Neural progenitor cell (in vitro differentiated cells): ENCODE measurements at regions not wholly inside any gene's neighbourhood (a gene's known extent, or its start where the extent isn't known, plus 50 kb on each side); places are given as distances from the start of the nearest gene placed in this dataset.

Experiments used
- EZH2 ChIP-seq: fragments of 200-600 bp; sonication (generic); IDR thresholded peaks from 2 replicates; pipeline ENCODE4 v1.6.1; 2017; ENCODE audit warnings: antibody characterized with exemption, mild to moderate bottlenecking, moderate library complexity
- EZH2phosphoT487 ChIP-seq: fragments of 200-600 bp; sonication (generic); IDR thresholded peaks from 2 replicates; pipeline ENCODE4 v1.6.1; 2017; ENCODE audit warnings: antibody characterized with exemption
- TF ChIP-seq, protein P1 (sequence below): fragments of 200-600 bp; sonication (generic); IDR thresholded peaks from 2 replicates; pipeline ENCODE4 v1.5.1; 2017; ENCODE audit warnings: antibody characterized with exemption, mild to moderate bottlenecking

DNA sequence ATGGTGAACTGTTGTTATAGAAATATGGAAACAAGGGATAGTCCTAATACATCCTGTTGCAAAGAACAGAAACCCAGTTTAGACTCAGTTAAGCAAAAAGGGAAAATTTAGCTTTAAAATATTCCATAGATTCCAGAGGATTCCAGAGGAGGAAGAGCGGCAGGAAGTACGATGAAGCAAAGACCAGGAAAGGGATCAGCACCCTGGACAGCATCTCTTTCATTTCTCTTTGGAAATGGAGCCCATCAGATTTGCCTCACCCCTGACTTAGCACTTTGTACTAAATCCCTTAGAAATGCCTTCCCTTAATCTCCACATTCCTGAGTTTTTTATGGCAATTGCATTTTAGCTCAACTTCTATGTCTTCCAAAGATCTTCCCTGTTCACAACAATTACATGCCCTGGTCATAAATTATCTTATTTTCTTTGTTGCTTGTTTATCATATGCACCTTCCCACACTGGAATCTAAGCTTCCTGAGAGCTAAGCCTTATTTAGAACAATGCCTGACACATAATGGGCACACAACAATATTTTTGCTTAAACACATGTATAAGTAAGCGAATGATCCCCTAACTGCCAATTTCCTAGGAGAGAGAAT is 150.0 kb upstream of the RBFOX1 start:
- TF ChIP-seq EZH2 (no peak), EZH2phosphoT487 (no peak)
- TF ChIP-seq, protein P1, sequence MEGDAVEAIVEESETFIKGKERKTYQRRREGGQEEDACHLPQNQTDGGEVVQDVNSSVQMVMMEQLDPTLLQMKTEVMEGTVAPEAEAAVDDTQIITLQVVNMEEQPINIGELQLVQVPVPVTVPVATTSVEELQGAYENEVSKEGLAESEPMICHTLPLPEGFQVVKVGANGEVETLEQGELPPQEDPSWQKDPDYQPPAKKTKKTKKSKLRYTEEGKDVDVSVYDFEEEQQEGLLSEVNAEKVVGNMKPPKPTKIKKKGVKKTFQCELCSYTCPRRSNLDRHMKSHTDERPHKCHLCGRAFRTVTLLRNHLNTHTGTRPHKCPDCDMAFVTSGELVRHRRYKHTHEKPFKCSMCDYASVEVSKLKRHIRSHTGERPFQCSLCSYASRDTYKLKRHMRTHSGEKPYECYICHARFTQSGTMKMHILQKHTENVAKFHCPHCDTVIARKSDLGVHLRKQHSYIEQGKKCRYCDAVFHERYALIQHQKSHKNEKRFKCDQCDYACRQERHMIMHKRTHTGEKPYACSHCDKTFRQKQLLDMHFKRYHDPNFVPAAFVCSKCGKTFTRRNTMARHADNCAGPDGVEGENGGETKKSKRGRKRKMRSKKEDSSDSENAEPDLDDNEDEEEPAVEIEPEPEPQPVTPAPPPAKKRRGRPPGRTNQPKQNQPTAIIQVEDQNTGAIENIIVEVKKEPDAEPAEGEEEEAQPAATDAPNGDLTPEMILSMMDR: no peak
